ENCODE measurements at regions not wholly inside any gene's neighbourhood (a gene's known extent, or its start where the extent isn't known, plus 50 kb on each side); places are given as distances from the start of the nearest gene placed in this dataset.

DNA sequence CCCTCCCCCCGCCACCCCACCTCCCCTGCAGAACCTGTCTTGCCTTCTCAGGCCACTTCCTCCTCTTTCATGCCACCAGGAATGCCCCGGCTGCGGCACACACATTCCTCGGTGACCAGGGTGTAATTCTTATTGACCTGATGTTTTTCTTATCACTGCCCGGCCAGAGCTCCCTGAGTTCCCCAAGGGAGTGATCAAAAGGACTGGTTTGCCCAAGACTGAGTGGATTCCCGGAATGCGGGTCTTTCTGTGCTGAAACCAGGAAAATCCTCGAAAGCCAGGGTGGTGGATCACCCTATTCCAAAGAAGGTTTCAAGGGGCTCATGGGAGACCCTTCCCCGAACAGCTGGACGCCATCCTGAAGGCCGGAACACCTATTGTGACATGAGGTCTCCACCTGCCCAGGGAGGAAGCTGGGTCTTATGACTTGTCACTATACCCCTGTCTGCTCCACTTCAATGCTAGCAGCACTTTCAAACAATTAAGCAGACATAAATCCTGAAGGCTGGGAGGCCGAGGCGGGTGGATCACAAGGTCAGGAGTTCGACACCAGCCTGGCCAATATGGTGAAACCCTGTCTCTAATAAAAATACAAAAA, 53.0 kb upstream of the RPL38 start:
- peaks cover 1% of the 10 kb centered on the region for H3K27me3 Mint-ChIP-seq (ENCODE audit: insufficient read depth)
- no peak overlapping the region for H3K27ac Mint-ChIP-seq
- DNase-seq (ENCODE audit: low spot score) = no peak
- intact Hi-C loops (cut with micrococcal nuclease) = no loop called here
- H3K4me1 Mint-ChIP-seq (ENCODE audit: low read depth) = no peaks in the 10 kb centered on the region
- H3K9me3 Mint-ChIP-seq = peaks cover 8% of the 10 kb centered on the region
- H3K4me3 Mint-ChIP-seq = no peak overlapping the region
- H3K36me3 Mint-ChIP-seq (ENCODE audit: low read depth) = no peaks in the 10 kb centered on the region

GRCh38 chr17:74151551-74152315, 51.7 kb upstream of the RPL38 start:
- no peak overlapping the region for H3K4me3 Mint-ChIP-seq
- H3K27me3 Mint-ChIP-seq (ENCODE audit: insufficient read depth) = peaks cover 1% of the 10 kb centered on the region
- intact Hi-C loops (cut with micrococcal nuclease) = no loop called here
- H3K4me1 Mint-ChIP-seq (ENCODE audit: low read depth) = no peaks in the 10 kb centered on the region
- DNase-seq (ENCODE audit: low spot score) = no peak
- no peaks in the 10 kb centered on the region for H3K36me3 Mint-ChIP-seq (ENCODE audit: low read depth)
- H3K9me3 Mint-ChIP-seq = peaks cover 4% of the 10 kb centered on the region
- no peak overlapping the region for H3K27ac Mint-ChIP-seq

DNA sequence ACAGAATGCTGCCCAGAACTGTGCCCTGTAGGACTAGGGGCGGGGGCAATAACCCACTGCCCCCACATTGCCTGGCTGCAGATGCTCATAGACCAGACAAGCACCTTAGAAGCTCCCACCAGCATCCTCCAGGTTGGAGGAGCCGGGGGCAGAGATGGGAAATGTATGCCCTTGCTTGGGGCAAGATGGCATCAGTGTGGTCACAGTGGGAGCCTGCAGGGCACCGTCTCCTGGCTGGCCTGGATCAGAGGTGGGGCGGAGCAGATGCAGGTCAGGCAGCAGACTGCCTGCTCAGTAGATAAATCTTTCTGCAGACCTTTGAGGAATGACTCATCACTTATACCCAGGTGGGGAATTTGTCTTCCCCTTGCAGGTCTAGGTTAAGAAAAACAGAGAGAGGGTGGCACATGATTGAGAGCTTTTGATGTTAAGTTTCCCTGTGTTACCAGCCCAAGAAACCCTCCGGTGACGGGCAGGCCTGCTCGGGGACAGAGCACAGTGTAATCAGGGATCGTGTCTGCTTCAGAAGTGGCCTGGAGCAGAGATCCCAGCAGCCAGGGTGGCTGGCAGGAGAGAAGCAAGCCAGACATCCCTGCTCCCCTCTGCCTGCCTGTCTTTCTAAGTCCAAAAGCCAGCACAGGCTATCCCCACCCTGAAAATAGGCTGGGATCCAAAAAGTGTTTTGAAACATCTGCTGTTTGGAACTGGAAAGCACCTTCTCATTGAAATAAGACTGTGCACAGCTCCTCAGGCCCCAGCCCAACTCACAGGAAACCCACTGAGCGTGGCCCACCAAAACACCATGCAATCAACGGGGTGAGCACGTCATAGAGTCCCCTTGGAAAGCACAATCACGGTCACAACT, 50.7 kb upstream of the RPL38 start:
- Mint-ChIP-seq H3K27ac (no peak overlapping the region), H3K4me1 (ENCODE audit: low read depth) (no peaks in the 10 kb centered on the region), H3K4me3 (no peak overlapping the region), H3K36me3 (ENCODE audit: low read depth) (no peaks in the 10 kb centered on the region), H3K27me3 (ENCODE audit: insufficient read depth) (peaks cover 1% of the 10 kb centered on the region), H3K9me3 (peaks cover 1% of the 10 kb centered on the region)
- intact Hi-C loops (cut with micrococcal nuclease) = no loop called here
- no peak for DNase-seq (ENCODE audit: low spot score)

DNA sequence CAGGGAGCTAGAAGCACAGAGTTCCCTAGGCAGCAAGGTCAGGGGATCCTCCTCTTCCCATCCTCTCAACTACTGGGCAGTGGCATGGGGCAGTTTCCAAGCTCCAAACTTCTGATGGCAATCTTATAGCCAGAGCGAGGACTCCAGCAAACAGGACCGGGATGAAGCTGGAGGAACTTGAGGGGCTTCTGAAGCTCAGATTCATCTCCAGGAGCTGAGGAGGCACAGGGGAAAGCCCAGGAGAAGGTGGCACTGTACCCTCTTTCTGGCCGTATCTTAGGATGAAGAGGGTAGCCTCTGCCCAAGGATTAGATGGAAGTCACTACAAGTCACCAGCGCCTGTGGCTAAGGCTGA, 50.0 kb upstream of the RPL38 start:
- Mint-ChIP-seq H3K36me3 (ENCODE audit: low read depth) (no peaks in the 10 kb centered on the region), H3K27ac (no peak overlapping the region), H3K9me3 (peaks cover 3% of the 10 kb centered on the region), H3K4me3 (no peak overlapping the region), H3K4me1 (ENCODE audit: low read depth) (no peaks in the 10 kb centered on the region), H3K27me3 (ENCODE audit: insufficient read depth) (peaks cover 1% of the 10 kb centered on the region)
- intact Hi-C loops (cut with micrococcal nuclease) = no loop called here
- no peak for DNase-seq (ENCODE audit: low spot score)
